Erythroblast (primary cell): ENCODE measurements at regions not wholly inside any gene's neighbourhood (a gene's known extent, or its start where the extent isn't known, plus 50 kb on each side); places are given as distances from the start of the nearest gene placed in this dataset.

ENCODE experiments used
- GATA1 ChIP-seq: IDR thresholded peaks from 2 replicates; pipeline ENCODE4 v1.6.1; 2011; ENCODE audit warnings: low read depth, mild to moderate bottlenecking, control low read depth, low read length, moderate library complexity
- POLR2A ChIP-seq: IDR thresholded peaks from 2 replicates; pipeline ENCODE4 v1.6.1; 2011; ENCODE audit warnings: mild to moderate bottlenecking, low read length

DNA sequence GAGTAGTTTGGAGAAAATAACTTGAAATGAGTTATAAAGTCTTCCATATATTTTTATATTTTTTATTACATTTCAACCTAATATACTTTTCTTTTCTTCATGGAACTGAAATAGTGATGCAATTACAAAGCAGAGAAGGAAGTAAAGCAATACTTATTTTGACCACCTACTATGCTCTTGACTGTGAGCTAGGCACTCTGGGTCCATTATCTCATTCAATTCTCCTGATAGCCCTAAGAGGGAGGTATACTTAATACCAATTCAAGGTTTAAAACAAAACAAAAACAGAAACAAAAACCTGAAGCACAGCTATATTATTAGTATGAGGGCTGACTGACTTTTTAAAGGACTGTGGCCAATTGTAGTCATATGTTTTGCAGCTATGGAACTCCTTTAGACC is 193.5 kb downstream of the MAD2L1 start:
- TF ChIP-seq POLR2A (no peak), GATA1 (no peak)
